ENCODE measurements at regions not wholly inside any gene's neighbourhood (a gene's known extent, or its start where the extent isn't known, plus 50 kb on each side); places are given as distances from the start of the nearest gene placed in this dataset.

DNA sequence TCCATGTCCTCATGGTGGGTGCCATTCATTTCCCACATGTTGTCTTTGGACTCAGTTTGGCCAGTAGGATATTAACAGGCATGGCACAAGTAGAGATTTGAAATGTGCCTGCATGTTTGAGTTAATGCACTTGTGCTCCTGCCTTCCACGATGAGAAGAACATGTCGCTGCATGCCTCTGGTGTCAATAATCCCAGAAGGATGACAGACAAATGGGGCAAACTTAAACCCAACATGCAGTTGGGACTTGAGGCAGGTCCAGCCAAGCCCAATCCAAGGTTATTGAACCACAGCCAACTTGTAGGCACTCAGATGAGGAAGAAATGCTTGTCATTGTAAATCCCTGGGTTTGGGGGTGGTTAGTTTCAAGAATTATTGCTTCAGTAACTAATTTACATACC is 174.6 kb downstream of the TRIM33 start:
- Histone ChIP-seq H3K4me1 (replicated peaks in 1 of 2; ENCODE audit: control insufficient read depth in 2 of 2, insufficient read depth in 2 of 2, low read length in 2 of 2) (no peaks in the 10 kb centered on the region; a peak in 1 of 5 replicates), H3K9ac (ENCODE audit: insufficient read depth in 1 of 2, low read depth in 2 of 2, low read length in 2 of 2) (no peak overlapping the region), H4K20me1 (replicated peaks; ENCODE audit: control insufficient read depth, insufficient read depth, low read length) (no peaks in the 10 kb centered on the region), H3K27ac (ENCODE audit: extremely low read depth, low read depth, low read length) (no peak overlapping the region), H3K9me1 (ENCODE audit: control insufficient read depth, insufficient read depth, low read length) (no peaks in the 10 kb centered on the region), H3K27me3 (ENCODE audit: control insufficient read depth in 2 of 2, insufficient read depth in 2 of 2, low read length in 2 of 2) (peaks cover 5 to 9% of the 10 kb centered on the region in 2 experiments; a peak in 3 of 5 replicates), H2AFZ (ENCODE audit: low read depth, low read length) (no peak overlapping the region), H3K79me2 (ENCODE audit: control insufficient read depth, insufficient read depth, low read length) (no peaks in the 10 kb centered on the region), H3K4me3 (no peak overlapping the region), H3K9me3 (replicated peaks; ENCODE audit: control insufficient read depth, insufficient read depth, low read depth, low read length) (no peaks in the 10 kb centered on the region), H3K4me2 (ENCODE audit: insufficient read depth, low read length) (no peak overlapping the region), H3K36me3 (ENCODE audit: control insufficient read depth, insufficient read depth, low read length) (no peaks in the 10 kb centered on the region)
- no TSS peak for BruUV-seq (replicated peaks)
- no peak for DNase-seq (ENCODE audit: extremely low read depth in 1 of 4, low spot score in 3 of 4)
- ChIA-PET CTCF (ENCODE audit: low intra/inter-chr PET ratio) (no interaction called here), POLR2A (interaction anchor here (0.6 kb wide), 1 partner anchor 62 kb away, joined by 3 read pairs; no protein-coding TSS in a partner anchor)
- in situ Hi-C loops (cut with MboI) (no loop called here), intact Hi-C loops (cut with micrococcal nuclease) (no loop called here)
- FAIRE-seq, result no peak
- 10% methylated on average over 2 of the region's 2 CpGs for WGBS (ENCODE audit: insufficient coverage, low coverage, missing lambda C conversion rate)
- no peak for ATAC-seq
- no peak for TF ChIP-seq ZNF239 (CRISPR knock-in tag; IDR thresholded peaks at IDR 0.05)
- TF ChIP-seq FOS (IDR thresholded peaks at IDR 0.05; ENCODE audit: extremely low read depth, insufficient read length), result no peak
- TF ChIP-seq JUN (IDR thresholded peaks at IDR 0.05; ENCODE audit: borderline replicate concordance, low read depth, low read length), result no peak
- no peak for TF ChIP-seq JUN (CRISPR knock-in tag; IDR thresholded peaks at IDR 0.05; ENCODE audit: borderline replicate concordance)
- no peak for TF ChIP-seq TEAD2 (tag; IDR thresholded peaks at IDR 0.05)
- no peak for TF ChIP-seq RBBP5 (IDR thresholded peaks at IDR 0.05; ENCODE audit: borderline replicate concordance, insufficient read depth, low read length, poor library complexity, severe bottlenecking)
- no peak for TF ChIP-seq SIX5 (IDR thresholded peaks at IDR 0.05; ENCODE audit: borderline replicate concordance in 1 of 2, insufficient read depth in 1 of 2, low read depth in 1 of 2, low read length in 2 of 2)
- no peak for TF ChIP-seq MAFF (IDR thresholded peaks at IDR 0.05; ENCODE audit: low read length)
- no peak for TF ChIP-seq ZNF431 (CRISPR knock-in tag; IDR thresholded peaks at IDR 0.05)
- TF ChIP-seq UBTF (IDR thresholded peaks at IDR 0.05; ENCODE audit: borderline replicate concordance in 1 of 2, low read depth in 2 of 2, low read length in 2 of 2), result no peak
- TF ChIP-seq TAF1 (IDR thresholded peaks at IDR 0.05; ENCODE audit: control insufficient read depth, extremely low read depth, insufficient read depth, low read length, severe bottlenecking), result no peak
- no peak for TF ChIP-seq HINFP (tag; conservative IDR thresholded peaks at IDR 0.05; ENCODE audit: low read depth)
- TF ChIP-seq EP300 (IDR thresholded peaks at IDR 0.05; ENCODE audit: low read length), result no peak
- no peak for TF ChIP-seq CREB5 (CRISPR knock-in tag; IDR thresholded peaks at IDR 0.05)
- TF ChIP-seq CREM (IDR thresholded peaks at IDR 0.05; ENCODE audit: low read depth), result no peak
- TF ChIP-seq NONO (IDR thresholded peaks at IDR 0.05; ENCODE audit: low read depth in 2 of 2, low read length in 1 of 2), result no peak

Data from K562 (cell line).